H1 (cell line): ENCODE measurements at regions not wholly inside any gene's neighbourhood (a gene's known extent, or its start where the extent isn't known, plus 50 kb on each side); places are given as distances from the start of the nearest gene placed in this dataset.

Experiments used
- CTCF ChIA-PET: fragments of 300-600 bp; sonication (Branson Sonifier 250); formaldehyde crosslinking; loops from one replicate; lab custom pipeline; 2021; ENCODE audit not compliant: partially characterized antibody; lab: Charles Lee
- POLR2A ChIA-PET: fragments of 300-600 bp; sonication (Branson Sonifier 250); formaldehyde crosslinking; loops from one replicate; lab custom pipeline; 2021; ENCODE audit warnings: inconsistent platforms; ENCODE audit not compliant: partially characterized antibody; lab: Charles Lee
- DNase-seq, 2 experiments: peaks; one replicate each; pipeline versions ENCODE4 v3.0.0 to v3.0.0-alpha.2; 2010 to 2022; ENCODE audit warnings: low spot score in 2 of 2, low read depth in 1 of 2, mixed read lengths in 1 of 2
- FAIRE-seq: peaks from 2 replicates; lab custom pipeline; 2011; peaks lifted over from hg19 to GRCh38; lab: Jason Lieb, UNC
- H2AFZ ChIP-seq: 2 replicates; pipeline ENCODE4 v1.8.1; 2012; ENCODE audit warnings: low read length, inconsistent platforms
- H2AK5ac ChIP-seq: 2 replicates; pipeline ENCODE4 v1.6.1; 2013; ENCODE audit warnings: low read depth, low read length
- H2BK120ac ChIP-seq: replicated peaks from 2 replicates; pipeline ENCODE3; 2013; ENCODE audit warnings: low read depth, low read length, inconsistent platforms
- H2BK12ac ChIP-seq: 2 replicates; pipeline ENCODE4 v1.6.1; 2013; ENCODE audit warnings: low read depth, low read length
- H2BK15ac ChIP-seq: 2 replicates; pipeline ENCODE4 v1.6.1; 2013; ENCODE audit warnings: low read length
- H2BK20ac ChIP-seq: 2 replicates; pipeline ENCODE4 v1.6.1; 2013; ENCODE audit warnings: low read length
- H2BK5ac ChIP-seq: 2 replicates; pipeline ENCODE4 v1.6.1; 2013; ENCODE audit warnings: low read depth, low read length
- H3K14ac ChIP-seq: 2 replicates; pipeline ENCODE4 v1.6.1; 2013; ENCODE audit warnings: inconsistent platforms; ENCODE audit not compliant: insufficient read length
- H3K18ac ChIP-seq: 2 replicates; pipeline ENCODE4 v1.6.1; 2013; ENCODE audit warnings: low read length; ENCODE audit errors: extremely low read depth
- H3K23ac ChIP-seq: 2 replicates; pipeline ENCODE4 v1.6.1; 2013; ENCODE audit warnings: inconsistent platforms; ENCODE audit not compliant: insufficient read length
- H3K23me2 ChIP-seq: 2 replicates; pipeline ENCODE4 v1.6.1; 2013; ENCODE audit warnings: low read depth, low read length
- H3K27ac ChIP-seq: 2 replicates; pipeline ENCODE4 v1.6.1; 2011; ENCODE audit warnings: low read depth, low read length, inconsistent platforms
- H3K27me3 ChIP-seq, 4 experiments: replicated peaks in 1 of 4; 1 replicate in 1 of 4; 2 replicates in 3 of 4; pipeline versions ENCODE4 v1.6.1 to v1.8.1; 2011 to 2013; ENCODE audit warnings: low read length in 3 of 4, mild to moderate bottlenecking in 3 of 4, inconsistent platforms in 2 of 4, mixed read lengths in 2 of 4, moderate library complexity in 1 of 4; ENCODE audit not compliant: control insufficient read depth in 3 of 4, insufficient read depth in 3 of 4; ENCODE audit errors: extremely low read depth in 1 of 4
- H3K36me3 ChIP-seq, 4 experiments: 2 replicates each; pipeline versions ENCODE4 v1.6.1 to v1.8.1; 2011 to 2013; ENCODE audit warnings: mild to moderate bottlenecking in 4 of 4, low read length in 3 of 4, moderate library complexity in 2 of 4, control low read depth in 1 of 4, inconsistent platforms in 1 of 4; ENCODE audit not compliant: insufficient read depth in 4 of 4, control insufficient read depth in 2 of 4
- H3K4ac ChIP-seq: replicated peaks from 2 replicates; pipeline ENCODE3; 2013; ENCODE audit warnings: low read length, low read depth, mixed read lengths, inconsistent platforms; ENCODE audit not compliant: insufficient read length
- H3K4me1 ChIP-seq, 4 experiments: replicated peaks in 1 of 4; 1 replicate in 1 of 4; 2 replicates in 3 of 4; pipeline versions ENCODE4 v1.6.1 to v1.8.1; 2011 to 2013; ENCODE audit warnings: low read length in 3 of 4, inconsistent platforms in 2 of 4, mixed read lengths in 1 of 4; ENCODE audit not compliant: insufficient read depth in 4 of 4, control insufficient read depth in 3 of 4
- H3K4me2 ChIP-seq, 2 experiments: 2 replicates each; pipeline versions ENCODE4 v1.6.1 to v1.8.1; 2011 to 2013; ENCODE audit warnings: low read depth in 2 of 2, low read length in 2 of 2, control low read depth in 1 of 2, inconsistent platforms in 1 of 2, mild to moderate bottlenecking in 1 of 2; ENCODE audit not compliant: insufficient read depth in 1 of 2
- H3K4me3 ChIP-seq, 4 experiments: fragments of 200-600, 300-600 bp in 1 of 4; sonication (generic), shearing (Covaris generic), sonication (Bioruptor Twin) in 1 of 4; 2 replicates each; pipeline versions ENCODE4 v1.5.1 to v1.8.1; 2011 to 2016; ENCODE audit warnings: low read length in 4 of 4, low read depth in 3 of 4, control low read depth in 2 of 4, inconsistent platforms in 2 of 4, mild to moderate bottlenecking in 2 of 4, mixed read lengths in 1 of 4, moderate library complexity in 1 of 4; ENCODE audit not compliant: insufficient read depth in 2 of 4; ENCODE audit errors: extremely low read depth in 1 of 4
- H3K56ac ChIP-seq: replicated peaks from 2 replicates; pipeline ENCODE3; 2013; ENCODE audit warnings: low read depth, mild to moderate bottlenecking, mixed read lengths, low read length, inconsistent platforms; ENCODE audit not compliant: insufficient read length
- H3K79me1 ChIP-seq: 2 replicates; pipeline ENCODE4 v1.6.1; 2013; ENCODE audit warnings: low read depth, low read length, control low read depth
- H3K79me2 ChIP-seq, 2 experiments: 2 replicates each; pipeline versions ENCODE4 v1.6.1 to v1.8.1; 2012 to 2013; ENCODE audit warnings: low read length in 2 of 2, mild to moderate bottlenecking in 2 of 2, inconsistent platforms in 1 of 2; ENCODE audit not compliant: insufficient read depth in 2 of 2, control insufficient read depth in 1 of 2
- H3K9ac ChIP-seq, 4 experiments: replicated peaks in 1 of 4; 1 replicate in 1 of 4; 2 replicates in 3 of 4; pipeline versions ENCODE4 v1.6.1 to v1.8.1; 2011 to 2013; ENCODE audit warnings: low read depth in 3 of 4, low read length in 3 of 4, control low read depth in 2 of 4, mild to moderate bottlenecking in 2 of 4, moderate library complexity in 2 of 4, inconsistent platforms in 1 of 4; ENCODE audit errors: extremely low read depth in 1 of 4
- H3K9me3 ChIP-seq, 2 experiments: 2 replicates each; pipeline versions ENCODE4 v1.6.1 to v1.8.1; 2012 to 2013; ENCODE audit warnings: mild to moderate bottlenecking in 2 of 2, moderate library complexity in 2 of 2, control low read depth in 1 of 2, inconsistent platforms in 1 of 2, low read depth in 1 of 2, low read length in 1 of 2, mixed read lengths in 1 of 2; ENCODE audit not compliant: insufficient read depth in 2 of 2
- H4K20me1 ChIP-seq, 2 experiments: replicated peaks in 1 of 2; 2 replicates each; pipeline versions ENCODE3 to v1.8.1; 2011 to 2013; ENCODE audit warnings: inconsistent platforms in 2 of 2, low read length in 2 of 2, mild to moderate bottlenecking in 1 of 2; ENCODE audit not compliant: insufficient read depth in 2 of 2, control insufficient read depth in 1 of 2
- H4K5ac ChIP-seq: 2 replicates; pipeline ENCODE4 v1.6.1; 2013; ENCODE audit warnings: low read length, low read depth, mixed read lengths, inconsistent platforms; ENCODE audit not compliant: insufficient read length
- H4K8ac ChIP-seq: 2 replicates; pipeline ENCODE4 v1.8.0; 2013; ENCODE audit warnings: mild to moderate bottlenecking, moderate library complexity, low read length, inconsistent platforms; ENCODE audit not compliant: insufficient read depth; ENCODE audit errors: extremely low read depth
- H4K91ac ChIP-seq: replicated peaks from 2 replicates; pipeline ENCODE3; 2013; ENCODE audit warnings: low read length, mixed read lengths, inconsistent platforms; ENCODE audit not compliant: insufficient read length
- BACH1 ChIP-seq: IDR thresholded peaks from 2 replicates; pipeline ENCODE4 v1.6.1; 2012; ENCODE audit warnings: low read length, improper control_type of control experiment
- CBX8 ChIP-seq: fragments of 300-800, 300-1000 bp; sonication (generic); IDR thresholded peaks from 2 replicates; pipeline ENCODE4 v1.7.1; 2016; ENCODE audit warnings: low read depth, low read length, borderline replicate concordance
- CEBPB ChIP-seq: IDR thresholded peaks from 2 replicates; pipeline ENCODE4 v1.6.1; 2012; ENCODE audit warnings: low read depth, low read length
- CHD1 ChIP-seq: IDR thresholded peaks from 2 replicates; pipeline ENCODE4 v1.6.1; 2012; ENCODE audit warnings: low read depth, low read length, improper control_type of control experiment
- CHD2 ChIP-seq: IDR thresholded peaks from 2 replicates; pipeline ENCODE4 v1.6.1; 2012; ENCODE audit warnings: low read length, improper control_type of control experiment
- EP300 ChIP-seq, 2 experiments: IDR thresholded peaks; 1 replicate in 1 of 2; 2 replicates in 1 of 2; pipeline ENCODE4 v1.6.1; 2011 to 2012; ENCODE audit warnings: low read depth in 2 of 2, low read length in 2 of 2, mild to moderate bottlenecking in 2 of 2, borderline replicate concordance in 1 of 2, inconsistent platforms in 1 of 2, moderate library complexity in 1 of 2
- JUN ChIP-seq: IDR thresholded peaks from 2 replicates; pipeline ENCODE4 v1.6.1; 2011; ENCODE audit warnings: low read depth, mild to moderate bottlenecking, improper control_type of control experiment, low read length
- KDM5A ChIP-seq: fragments of 200-600 bp; IDR thresholded peaks from 2 replicates; pipeline ENCODE4 v1.7.1; 2012; ENCODE audit warnings: mild to moderate bottlenecking, low read length, inconsistent platforms, mixed read lengths
- RFX5 ChIP-seq: IDR thresholded peaks from 2 replicates; pipeline ENCODE4 v1.6.1; 2011; ENCODE audit warnings: low read depth, low read length, improper control_type of control experiment, borderline replicate concordance
- SIN3A ChIP-seq, 2 experiments: IDR thresholded peaks in 1 of 2; conservative IDR thresholded peaks in 1 of 2; 2 replicates each; pipeline ENCODE4 v1.6.1; 2011 to 2012; ENCODE audit warnings: low read length in 2 of 2, improper control_type of control experiment in 1 of 2, low read depth in 1 of 2, mild to moderate bottlenecking in 1 of 2
- SP4 ChIP-seq: IDR thresholded peaks from 2 replicates; pipeline ENCODE4 v1.6.1; 2012; ENCODE audit warnings: low read length, inconsistent platforms
- SRF ChIP-seq: IDR thresholded peaks from 2 replicates; pipeline ENCODE4 v1.6.1; 2011; ENCODE audit warnings: mild to moderate bottlenecking, low read depth, low read length, moderate library complexity
- TBP ChIP-seq: IDR thresholded peaks from 2 replicates; pipeline ENCODE4 v1.6.1; 2011; ENCODE audit warnings: low read depth, low read length, improper control_type of control experiment
- TCF12 ChIP-seq: IDR thresholded peaks from 2 replicates; pipeline ENCODE4 v1.6.1; 2011; ENCODE audit warnings: low read depth, mild to moderate bottlenecking, low read length
- YY1 ChIP-seq: IDR thresholded peaks from 2 replicates; pipeline ENCODE4 v1.6.1; 2011; ENCODE audit warnings: low read depth, mild to moderate bottlenecking, low read length
- WGBS, 2 experiments: shearing (Covaris generic) in 1 of 2; methylation state at CpG; one replicate each; pipeline versions ENCODE4 v1.1.6 to v1.1.7; 2013 to 2015; ENCODE audit warnings: low lambda C conversion rate in 2 of 2, mixed read lengths in 2 of 2, inconsistent platforms in 1 of 2, low coverage in 1 of 2, missing lambda C conversion rate in 1 of 2; ENCODE audit not compliant: insufficient replicate concordance in 2 of 2, insufficient coverage in 1 of 2, insufficient read length in 1 of 2; ENCODE audit errors: extremely low coverage in 1 of 2, missing lambda C conversion rate in 1 of 2; 5-methylcytosine and 5-hydroxymethylcytosine counted together

GRCh38 chr2:53173698-53174455 is 593.7 kb upstream of the CHAC2 start:
- H2AK5ac ChIP-seq = no peak overlapping the region
- H3K23me2 ChIP-seq = no peaks in the 10 kb centered on the region
- no peaks in the 10 kb centered on the region for H3K27me3 ChIP-seq
- no peak overlapping the region for H2BK12ac ChIP-seq
- H3K18ac ChIP-seq = no peak overlapping the region
- FAIRE-seq (no peak), DNase-seq (no peak)
- no peak overlapping the region for H4K91ac ChIP-seq
- H4K8ac ChIP-seq = no peak overlapping the region
- no peak overlapping the region for H3K56ac ChIP-seq
- H3K4me2 ChIP-seq = no peak overlapping the region
- no peak overlapping the region for H3K14ac ChIP-seq
- H3K4ac ChIP-seq = no peak overlapping the region
- H3K4me1 ChIP-seq = no peaks in the 10 kb centered on the region
- H2BK15ac ChIP-seq = no peak overlapping the region
- no peaks in the 10 kb centered on the region for H3K79me1 ChIP-seq
- no peak overlapping the region for H2BK20ac ChIP-seq
- no peaks in the 10 kb centered on the region for H3K9me3 ChIP-seq
- no peaks in the 10 kb centered on the region for H3K79me2 ChIP-seq
- 92% methylated on average over 7 of the region's 7 CpGs; no CpG with 5 or more reads in 1 of the 2 experiments for WGBS, 2 experiments
- H4K5ac ChIP-seq = no peak overlapping the region
- no peak overlapping the region for H3K23ac ChIP-seq
- H3K27ac ChIP-seq = no peak overlapping the region
- H3K4me3 ChIP-seq = no peak overlapping the region
- no peaks in the 10 kb centered on the region for H4K20me1 ChIP-seq
- ChIA-PET POLR2A (no interaction called here), CTCF (no interaction called here)
- H2BK120ac ChIP-seq = no peak overlapping the region
- no peak overlapping the region for H3K9ac ChIP-seq
- H2AFZ ChIP-seq = 0 out of 2 replicates have a peak overlapping the region, but pooled peaks have one; percentile 55
- no peaks in the 10 kb centered on the region for H3K36me3 ChIP-seq
- no peak overlapping the region for H2BK5ac ChIP-seq
- TF ChIP-seq SIN3A (conservative IDR thresholded peaks at IDR 0.05 in 1 of 2, IDR thresholded peaks at IDR 0.05 in 1 of 2; ENCODE audit: low read depth in 1 of 2, low read length in 2 of 2) (no peak), CHD1 (no peak), YY1 (no peak), SRF (no peak), CEBPB (no peak), SP4 (no peak), RFX5 (no peak), EP300 (IDR thresholded peaks at IDR 0.05; ENCODE audit: borderline replicate concordance in 1 of 2, low read depth in 2 of 2, low read length in 2 of 2) (no peak), CHD2 (no peak), TCF12 (no peak), BACH1 (no peak), JUN (no peak), TBP (no peak), CBX8 (no peak), KDM5A (no peak)
